ENCODE measurements at regions not wholly inside any gene's neighbourhood (a gene's known extent, or its start where the extent isn't known, plus 50 kb on each side); places are given as distances from the start of the nearest gene placed in this dataset.

DNA sequence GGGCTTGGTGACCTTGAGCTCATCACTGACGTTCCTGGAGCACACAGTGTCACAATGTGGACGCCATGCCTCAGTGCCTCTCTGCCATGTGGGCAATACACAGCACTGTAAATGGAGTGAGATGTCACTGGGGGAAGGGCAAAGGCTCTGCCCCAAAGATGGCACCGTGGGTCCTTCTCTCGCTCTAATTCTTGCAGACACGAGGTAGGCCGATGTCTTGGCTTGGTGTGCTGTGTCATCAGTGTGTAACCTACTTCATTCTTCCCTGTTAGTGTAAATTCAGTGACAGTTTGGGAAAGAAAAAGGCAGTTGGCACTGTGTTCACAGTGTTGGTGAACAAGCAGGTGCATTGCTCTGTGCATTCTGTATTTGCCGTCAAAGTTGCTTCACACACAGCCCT is 309.3 kb upstream of the MYT1L start:
- ATAC-seq = no peak
- TF ChIP-seq GLIS3 (CRISPR knock-in tag; IDR thresholded peaks at IDR 0.05) (no peak), RARB (CRISPR knock-in tag; IDR thresholded peaks at IDR 0.05) (no peak), TOX (CRISPR knock-in tag; IDR thresholded peaks at IDR 0.05; ENCODE audit: borderline replicate concordance) (no peak), ZNF8 (CRISPR knock-in tag; IDR thresholded peaks at IDR 0.05) (no peak), ISL1 (CRISPR knock-in tag; IDR thresholded peaks at IDR 0.05) (no peak), ZC3H10 (CRISPR knock-in tag; IDR thresholded peaks at IDR 0.05) (no peak), TCF4 (CRISPR knock-in tag; IDR thresholded peaks at IDR 0.05; ENCODE audit: borderline replicate concordance) (no peak), PPARA (CRISPR knock-in tag; IDR thresholded peaks at IDR 0.05; ENCODE audit: borderline replicate concordance) (no peak), ZNF565 (CRISPR knock-in tag; conservative IDR thresholded peaks at IDR 0.05; ENCODE audit: low read depth) (no peak)
- TF ChIP-seq, protein P1, sequence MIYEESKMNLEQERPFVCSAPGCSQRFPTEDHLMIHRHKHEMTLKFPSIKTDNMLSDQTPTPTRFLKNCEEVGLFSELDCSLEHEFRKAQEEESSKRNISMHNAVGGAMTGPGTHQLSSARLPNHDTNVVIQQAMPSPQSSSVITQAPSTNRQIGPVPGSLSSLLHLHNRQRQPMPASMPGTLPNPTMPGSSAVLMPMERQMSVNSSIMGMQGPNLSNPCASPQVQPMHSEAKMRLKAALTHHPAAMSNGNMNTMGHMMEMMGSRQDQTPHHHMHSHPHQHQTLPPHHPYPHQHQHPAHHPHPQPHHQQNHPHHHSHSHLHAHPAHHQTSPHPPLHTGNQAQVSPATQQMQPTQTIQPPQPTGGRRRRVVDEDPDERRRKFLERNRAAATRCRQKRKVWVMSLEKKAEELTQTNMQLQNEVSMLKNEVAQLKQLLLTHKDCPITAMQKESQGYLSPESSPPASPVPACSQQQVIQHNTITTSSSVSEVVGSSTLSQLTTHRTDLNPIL (CRISPR knock-in tag; IDR thresholded peaks at IDR 0.05; ENCODE audit: low read depth) = no peak

DNA sequence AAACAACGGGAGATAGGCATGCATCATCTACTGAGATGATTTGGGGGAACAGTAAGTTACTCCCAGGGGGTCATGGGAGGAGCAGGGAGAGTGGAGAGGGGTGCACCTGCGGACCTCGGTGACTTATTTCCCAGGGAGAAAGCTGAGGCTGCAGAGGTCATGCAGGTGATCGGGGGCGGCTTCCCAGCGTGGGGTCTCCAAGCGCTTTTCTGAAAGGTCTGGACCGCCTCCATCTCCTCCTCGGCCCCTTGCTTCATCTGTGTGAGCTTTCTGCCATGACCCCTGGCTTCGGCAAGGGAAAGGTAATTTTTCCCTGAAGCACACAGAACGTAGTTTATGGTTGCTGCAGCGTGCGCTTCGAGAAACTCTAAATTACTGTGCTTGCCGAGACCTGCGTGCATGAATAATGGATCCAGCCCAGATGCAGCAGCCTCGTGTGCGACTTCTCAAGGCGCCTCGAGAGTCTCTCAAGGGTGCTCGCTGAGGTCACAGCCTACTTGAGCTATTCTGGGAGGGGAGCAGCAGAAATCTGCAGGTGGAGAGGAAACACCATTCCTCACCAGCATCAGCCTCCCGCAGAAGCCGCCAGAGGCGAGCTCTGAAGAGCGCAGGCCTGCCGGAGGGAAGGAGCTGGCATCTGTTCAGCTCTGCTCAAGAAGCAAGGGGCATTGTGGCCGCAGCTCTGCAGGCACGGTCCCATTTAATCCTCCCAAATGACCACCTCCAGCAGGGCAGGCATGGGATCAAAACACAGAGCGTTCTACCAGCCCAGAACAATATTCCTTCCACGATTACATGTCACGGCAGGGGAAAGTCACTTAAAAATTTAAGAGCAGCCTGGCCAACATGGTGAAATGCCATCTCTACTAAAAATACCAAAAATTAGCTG is 308.4 kb upstream of the MYT1L start:
- ATAC-seq = no peak
- TF ChIP-seq TCF4 (CRISPR knock-in tag; IDR thresholded peaks at IDR 0.05; ENCODE audit: borderline replicate concordance) = no peak
- no peak for TF ChIP-seq SNAI2 (CRISPR knock-in tag; IDR thresholded peaks at IDR 0.05)
- TF ChIP-seq RARB (CRISPR knock-in tag; IDR thresholded peaks at IDR 0.05) = no peak
- TF ChIP-seq TOX (CRISPR knock-in tag; IDR thresholded peaks at IDR 0.05; ENCODE audit: borderline replicate concordance) = no peak

DNA sequence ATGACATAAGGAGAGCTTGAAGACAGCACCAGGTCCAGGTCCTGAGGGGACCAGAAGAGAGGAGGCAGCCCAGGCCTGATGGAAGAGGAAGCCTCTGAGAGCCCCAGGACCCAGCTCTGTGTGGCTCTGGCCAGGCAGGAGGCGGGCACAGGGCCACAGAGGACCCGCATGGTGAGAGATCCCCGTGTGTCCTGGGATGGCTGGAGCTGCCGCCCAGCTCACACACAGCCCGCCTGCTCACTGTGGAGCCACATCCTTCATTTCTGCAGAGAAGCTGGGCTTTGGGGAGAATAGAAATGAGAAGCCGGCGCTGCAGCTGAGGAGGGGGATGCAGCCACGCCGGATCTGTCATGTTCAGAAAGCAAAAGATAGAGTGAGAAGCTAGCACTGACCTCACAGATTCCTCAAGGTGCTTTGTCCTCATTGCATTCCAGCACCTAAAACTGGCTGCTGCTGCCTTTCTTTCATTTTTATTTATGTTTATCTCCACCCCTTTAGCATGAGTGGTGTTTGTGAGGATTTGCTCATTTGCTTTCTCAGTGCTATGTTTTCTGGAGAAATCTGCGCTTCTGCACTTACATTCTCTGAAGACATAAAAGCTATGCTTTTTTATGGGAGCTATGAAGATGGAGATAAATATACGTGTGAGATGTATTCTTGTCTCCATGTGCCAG is 307.6 kb upstream of the MYT1L start:
- ATAC-seq = no peak
- TF ChIP-seq, protein P2, sequence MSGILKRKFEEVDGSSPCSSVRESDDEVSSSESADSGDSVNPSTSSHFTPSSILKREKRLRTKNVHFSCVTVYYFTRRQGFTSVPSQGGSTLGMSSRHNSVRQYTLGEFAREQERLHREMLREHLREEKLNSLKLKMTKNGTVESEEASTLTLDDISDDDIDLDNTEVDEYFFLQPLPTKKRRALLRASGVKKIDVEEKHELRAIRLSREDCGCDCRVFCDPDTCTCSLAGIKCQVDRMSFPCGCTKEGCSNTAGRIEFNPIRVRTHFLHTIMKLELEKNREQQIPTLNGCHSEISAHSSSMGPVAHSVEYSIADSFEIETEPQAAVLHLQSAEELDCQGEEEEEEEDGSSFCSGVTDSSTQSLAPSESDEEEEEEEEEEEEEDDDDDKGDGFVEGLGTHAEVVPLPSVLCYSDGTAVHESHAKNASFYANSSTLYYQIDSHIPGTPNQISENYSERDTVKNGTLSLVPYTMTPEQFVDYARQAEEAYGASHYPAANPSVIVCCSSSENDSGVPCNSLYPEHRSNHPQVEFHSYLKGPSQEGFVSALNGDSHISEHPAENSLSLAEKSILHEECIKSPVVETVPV (CRISPR knock-in tag; IDR thresholded peaks at IDR 0.05) = no peak
- TF ChIP-seq ZC3H10 (CRISPR knock-in tag; IDR thresholded peaks at IDR 0.05) = no peak
- TF ChIP-seq, protein P3, sequence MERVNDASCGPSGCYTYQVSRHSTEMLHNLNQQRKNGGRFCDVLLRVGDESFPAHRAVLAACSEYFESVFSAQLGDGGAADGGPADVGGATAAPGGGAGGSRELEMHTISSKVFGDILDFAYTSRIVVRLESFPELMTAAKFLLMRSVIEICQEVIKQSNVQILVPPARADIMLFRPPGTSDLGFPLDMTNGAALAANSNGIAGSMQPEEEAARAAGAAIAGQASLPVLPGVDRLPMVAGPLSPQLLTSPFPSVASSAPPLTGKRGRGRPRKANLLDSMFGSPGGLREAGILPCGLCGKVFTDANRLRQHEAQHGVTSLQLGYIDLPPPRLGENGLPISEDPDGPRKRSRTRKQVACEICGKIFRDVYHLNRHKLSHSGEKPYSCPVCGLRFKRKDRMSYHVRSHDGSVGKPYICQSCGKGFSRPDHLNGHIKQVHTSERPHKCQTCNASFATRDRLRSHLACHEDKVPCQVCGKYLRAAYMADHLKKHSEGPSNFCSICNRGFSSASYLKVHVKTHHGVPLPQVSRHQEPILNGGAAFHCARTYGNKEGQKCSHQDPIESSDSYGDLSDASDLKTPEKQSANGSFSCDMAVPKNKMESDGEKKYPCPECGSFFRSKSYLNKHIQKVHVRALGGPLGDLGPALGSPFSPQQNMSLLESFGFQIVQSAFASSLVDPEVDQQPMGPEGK (CRISPR knock-in tag; IDR thresholded peaks at IDR 0.05; ENCODE audit: borderline replicate concordance) = no peak
- TF ChIP-seq ARNTL (CRISPR knock-in tag; IDR thresholded peaks at IDR 0.05; ENCODE audit: borderline replicate concordance, low read depth) = no peak
- no peak for TF ChIP-seq OSR1 (CRISPR knock-in tag; IDR thresholded peaks at IDR 0.05)
- TF ChIP-seq, protein P4, sequence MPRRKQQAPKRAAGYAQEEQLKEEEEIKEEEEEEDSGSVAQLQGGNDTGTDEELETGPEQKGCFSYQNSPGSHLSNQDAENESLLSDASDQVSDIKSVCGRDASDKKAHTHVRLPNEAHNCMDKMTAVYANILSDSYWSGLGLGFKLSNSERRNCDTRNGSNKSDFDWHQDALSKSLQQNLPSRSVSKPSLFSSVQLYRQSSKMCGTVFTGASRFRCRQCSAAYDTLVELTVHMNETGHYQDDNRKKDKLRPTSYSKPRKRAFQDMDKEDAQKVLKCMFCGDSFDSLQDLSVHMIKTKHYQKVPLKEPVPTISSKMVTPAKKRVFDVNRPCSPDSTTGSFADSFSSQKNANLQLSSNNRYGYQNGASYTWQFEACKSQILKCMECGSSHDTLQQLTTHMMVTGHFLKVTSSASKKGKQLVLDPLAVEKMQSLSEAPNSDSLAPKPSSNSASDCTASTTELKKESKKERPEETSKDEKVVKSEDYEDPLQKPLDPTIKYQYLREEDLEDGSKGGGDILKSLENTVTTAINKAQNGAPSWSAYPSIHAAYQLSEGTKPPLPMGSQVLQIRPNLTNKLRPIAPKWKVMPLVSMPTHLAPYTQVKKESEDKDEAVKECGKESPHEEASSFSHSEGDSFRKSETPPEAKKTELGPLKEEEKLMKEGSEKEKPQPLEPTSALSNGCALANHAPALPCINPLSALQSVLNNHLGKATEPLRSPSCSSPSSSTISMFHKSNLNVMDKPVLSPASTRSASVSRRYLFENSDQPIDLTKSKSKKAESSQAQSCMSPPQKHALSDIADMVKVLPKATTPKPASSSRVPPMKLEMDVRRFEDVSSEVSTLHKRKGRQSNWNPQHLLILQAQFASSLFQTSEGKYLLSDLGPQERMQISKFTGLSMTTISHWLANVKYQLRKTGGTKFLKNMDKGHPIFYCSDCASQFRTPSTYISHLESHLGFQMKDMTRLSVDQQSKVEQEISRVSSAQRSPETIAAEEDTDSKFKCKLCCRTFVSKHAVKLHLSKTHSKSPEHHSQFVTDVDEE (CRISPR knock-in tag; IDR thresholded peaks at IDR 0.05) = no peak
- TF ChIP-seq TOX (CRISPR knock-in tag; IDR thresholded peaks at IDR 0.05; ENCODE audit: borderline replicate concordance) = no peak
- no peak for TF ChIP-seq CSDC2 (CRISPR knock-in tag; IDR thresholded peaks at IDR 0.05)
- TF ChIP-seq BACH2 (CRISPR knock-in tag; IDR thresholded peaks at IDR 0.05; ENCODE audit: borderline replicate concordance) = no peak
- no peak for TF ChIP-seq ZFP3 (CRISPR knock-in tag; IDR thresholded peaks at IDR 0.05)
- no peak for TF ChIP-seq TCF4 (CRISPR knock-in tag; IDR thresholded peaks at IDR 0.05; ENCODE audit: borderline replicate concordance)
- TF ChIP-seq ZFP30 (CRISPR knock-in tag; IDR thresholded peaks at IDR 0.05) = no peak
- no peak for TF ChIP-seq GLIS3 (CRISPR knock-in tag; IDR thresholded peaks at IDR 0.05)
- TF ChIP-seq ISL1 (CRISPR knock-in tag; IDR thresholded peaks at IDR 0.05) = no peak
- TF ChIP-seq ZNF565 (CRISPR knock-in tag; conservative IDR thresholded peaks at IDR 0.05; ENCODE audit: low read depth) = no peak
- TF ChIP-seq, protein P1 (CRISPR knock-in tag; IDR thresholded peaks at IDR 0.05; ENCODE audit: low read depth) = no peak
- TF ChIP-seq ESRRG (CRISPR knock-in tag; IDR thresholded peaks at IDR 0.05) = no peak
- TF ChIP-seq PPARA (CRISPR knock-in tag; IDR thresholded peaks at IDR 0.05; ENCODE audit: borderline replicate concordance) = no peak
- TF ChIP-seq ZNF70 (CRISPR knock-in tag; IDR thresholded peaks at IDR 0.05) = no peak
- TF ChIP-seq SNAI2 (CRISPR knock-in tag; IDR thresholded peaks at IDR 0.05) = no peak

Data from SK-N-SH treated with all-trans-retinoic acid at 6 μM for 48 hours (cell line).